ENCODE measurements at regions not wholly inside any gene's neighbourhood (a gene's known extent, or its start where the extent isn't known, plus 50 kb on each side); places are given as distances from the start of the nearest gene placed in this dataset.
A peak's percentile ranks its signal among the peaks of the same experiment; 100 is the strongest.
"Not testable (repeated sequence)": the region's sequence is repeated elsewhere in the genome, so short reads cannot be mapped to it uniquely, and the experiment has no call there.

DNA sequence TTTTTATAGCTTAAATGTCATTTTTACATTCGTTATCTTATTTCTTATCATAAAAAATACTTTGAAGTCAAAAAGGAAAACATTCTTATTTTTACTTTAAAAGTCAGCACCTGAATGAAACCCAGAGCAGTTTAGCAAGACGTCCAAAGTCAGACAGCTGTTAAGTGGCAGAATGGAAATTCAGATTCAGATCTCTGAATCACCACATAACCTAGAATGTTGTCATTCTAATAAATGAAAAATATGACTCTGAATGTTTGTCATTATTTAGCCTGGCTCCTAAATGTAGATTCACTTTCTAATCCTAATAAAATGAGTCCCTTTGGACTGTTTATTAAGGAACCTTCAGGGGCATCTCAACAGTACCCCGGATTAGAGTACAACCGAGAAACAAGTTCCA lies 75.2 kb upstream of the RGS7 start:
- Histone ChIP-seq H3K4me3 (no peak overlapping the region), H3K4me1 (no peaks in the 10 kb centered on the region), H3K27ac (no peak overlapping the region), H3K36me3 (no peaks in the 10 kb centered on the region), H3K9me3 (no peaks in the 10 kb centered on the region), H3K27me3 (no peaks in the 10 kb centered on the region)
- 56 to 64% methylated on average over 4 of the region's 4 CpGs for WGBS, 2 donors
- intact Hi-C loops (cut with DNase I) = no loop called here
- DNase-seq (no peak), FAIRE-seq (no peak), ATAC-seq (no peak)
- no peak for TF ChIP-seq CTCF (IDR thresholded peaks at IDR 0.05)

- H3K36me3 ChIP-seq; H3K9me3 ChIP-seq; FAIRE-seq; intact Hi-C loops (cut with DNase I); H3K4me3 ChIP-seq; H3K27ac ChIP-seq; DNase-seq; H3K4me1 ChIP-seq; ATAC-seq: not testable (repeated sequence)
- WGBS, 2 donors = 84 to 93% methylated on average over 4 of the region's 4 CpGs
- H3K27me3 ChIP-seq = peaks cover 0 to 16% (median 3%) of the 10 kb centered on the region in 4 donors
Measured at GRCh38 chr1:241425091-241425490, 68.1 kb upstream of the RGS7 start.

DNA sequence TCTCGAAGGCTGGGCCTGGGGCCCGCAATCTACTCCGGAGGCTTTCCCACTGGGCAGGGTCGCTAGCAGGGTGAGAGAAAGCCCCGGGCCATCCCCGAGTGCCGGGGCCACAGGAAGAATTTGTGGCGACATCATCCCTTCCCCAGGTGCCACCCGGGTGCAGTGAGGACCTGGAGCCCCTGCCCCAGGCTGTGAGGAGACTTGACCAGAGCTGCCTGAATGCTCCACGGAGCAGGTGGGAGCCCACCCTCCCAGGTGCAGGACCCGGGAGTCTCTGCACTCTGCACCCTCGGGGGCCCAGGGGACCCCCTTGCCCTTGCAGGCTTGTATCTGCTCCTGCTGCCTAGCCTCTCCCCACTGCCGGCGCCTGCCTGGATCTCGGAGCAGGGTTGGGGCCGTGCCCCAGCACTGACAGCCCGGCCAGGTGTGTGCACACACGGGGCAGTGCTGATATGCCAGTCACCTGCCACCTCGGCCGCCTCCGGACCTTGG lies 67.5 kb upstream of the RGS7 start:
- H3K27ac ChIP-seq = no peak overlapping the region
- FAIRE-seq (no peak), ATAC-seq (peak; percentile 38 to 65 (median 46)), DNase-seq (peak in 2 of 6 donors; percentile 59 to 65)
- no peaks in the 10 kb centered on the region for H3K9me3 ChIP-seq
- H3K4me1 ChIP-seq = no peaks in the 10 kb centered on the region
- WGBS, 2 donors = 21 to 22% methylated on average over 21 of the region's 21 CpGs
- H3K36me3 ChIP-seq = no peaks in the 10 kb centered on the region
- no peak for TF ChIP-seq CTCF (IDR thresholded peaks at IDR 0.05)
- H3K27me3 ChIP-seq = peaks cover 0 to 16% (median 3%) of the 10 kb centered on the region in 4 donors
- intact Hi-C loops (cut with DNase I) = no loop called here
- H3K4me3 ChIP-seq = peak overlapping the region in 3 of 4 donors; percentile 33 to 52 (median 37)

- Histone ChIP-seq H3K9me3 (no peaks in the 10 kb centered on the region), H3K27ac (no peak overlapping the region), H3K27me3 (peaks cover 0 to 16% (median 3%) of the 10 kb centered on the region in 4 donors), H3K4me1 (no peaks in the 10 kb centered on the region), H3K4me3 (peak overlapping the region; percentile 24 to 52 (median 35)), H3K36me3 (no peaks in the 10 kb centered on the region)
- intact Hi-C loops (cut with DNase I) = no loop called here
- ATAC-seq = peak; percentile 64 to 92 (median 90)
- FAIRE-seq = no peak
- TF ChIP-seq CTCF (IDR thresholded peaks at IDR 0.05) = no peak
- 0 to 1% methylated on average over 50 to 61 of the region's 61 CpGs for WGBS, 2 donors
- DNase-seq = peak; percentile 11 to 84 (median 30)
Measured at GRCh38 chr1:241423541-241424479, 66.8 kb upstream of the RGS7 start.

DNA sequence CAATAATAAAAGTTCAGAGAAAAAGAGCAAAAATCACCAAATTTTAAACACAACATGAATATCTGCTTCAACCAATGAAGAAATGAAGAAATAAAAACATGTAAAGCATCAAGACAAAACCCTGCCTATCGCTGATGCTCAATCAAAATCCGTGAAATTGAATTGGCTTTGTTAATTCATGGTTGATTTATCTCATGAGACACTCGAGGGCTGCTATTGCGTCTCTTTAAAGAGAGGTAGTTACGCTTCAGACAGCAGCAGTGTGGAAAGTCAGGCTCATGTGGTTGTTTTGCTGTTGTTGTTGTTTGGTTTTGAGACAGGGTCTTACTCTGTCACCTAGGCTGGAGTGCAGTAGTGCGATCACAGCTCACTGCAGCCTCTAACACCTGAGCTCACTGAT lies 65.5 kb upstream of the RGS7 start:
- WGBS, 2 donors = 77 to 87% methylated on average over 6 of the region's 6 CpGs
- no peak for DNase-seq
- ATAC-seq = no peak
- Histone ChIP-seq H3K4me1 (no peaks in the 10 kb centered on the region), H3K36me3 (no peaks in the 10 kb centered on the region), H3K9me3 (no peaks in the 10 kb centered on the region), H3K27me3 (peaks cover 0 to 16% (median 3%) of the 10 kb centered on the region in 4 donors), H3K4me3 (no peak overlapping the region), H3K27ac (no peak overlapping the region)
- no peak for TF ChIP-seq CTCF (IDR thresholded peaks at IDR 0.05)
- intact Hi-C loops (cut with DNase I) = no loop called here
- FAIRE-seq = no peak

Measured in pancreas (tissue), 10 donors.